ENCODE measurements at regions not wholly inside any gene's neighbourhood (a gene's known extent, or its start where the extent isn't known, plus 50 kb on each side); places are given as distances from the start of the nearest gene placed in this dataset.
A peak's percentile ranks its signal among the peaks of the same experiment; 100 is the strongest.
"Not testable (repeated sequence)": the region's sequence is repeated elsewhere in the genome, so short reads cannot be mapped to it uniquely, and the experiment has no call there.

DNA sequence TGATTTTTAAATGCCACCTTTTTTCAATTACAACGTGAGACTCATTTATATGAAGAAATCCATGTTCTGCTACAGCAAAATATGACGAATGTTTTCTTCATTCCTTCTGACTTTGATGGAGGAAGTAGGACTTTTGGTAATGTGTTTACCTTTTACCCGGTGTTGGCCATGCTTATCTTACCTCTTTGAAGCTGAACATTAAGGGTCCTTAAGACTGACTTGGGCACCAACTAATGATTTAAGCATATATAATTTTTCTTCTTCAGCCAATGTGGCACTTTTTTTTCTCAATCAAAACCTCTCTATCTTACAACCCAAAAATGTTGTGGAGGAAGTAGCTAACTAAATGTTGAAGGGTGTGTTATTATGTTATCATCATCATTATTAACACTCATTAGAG lies 337.5 kb downstream of the EPHA7 start:
- DNase-seq: no peak

DNA sequence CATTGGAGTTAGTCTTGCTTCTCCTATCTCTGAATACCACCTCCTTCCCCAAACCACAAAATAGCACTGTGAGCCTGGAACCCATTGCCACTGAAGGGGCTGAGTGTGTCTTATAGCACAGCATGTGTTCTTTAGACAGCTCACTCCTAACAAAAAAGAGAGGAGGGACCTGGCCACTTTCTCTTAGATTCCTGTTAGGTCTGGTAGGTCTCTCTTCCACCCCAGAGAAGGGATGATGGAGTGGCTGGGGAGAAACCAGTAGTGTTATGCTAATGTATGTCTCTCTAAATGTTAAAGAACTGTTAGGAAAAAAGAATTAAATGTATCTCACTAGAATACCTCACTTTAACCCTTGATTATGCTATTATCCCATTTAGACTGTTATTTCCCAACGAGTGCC lies 340.3 kb downstream of the EPHA7 start:
- DNase-seq: no peak

DNA sequence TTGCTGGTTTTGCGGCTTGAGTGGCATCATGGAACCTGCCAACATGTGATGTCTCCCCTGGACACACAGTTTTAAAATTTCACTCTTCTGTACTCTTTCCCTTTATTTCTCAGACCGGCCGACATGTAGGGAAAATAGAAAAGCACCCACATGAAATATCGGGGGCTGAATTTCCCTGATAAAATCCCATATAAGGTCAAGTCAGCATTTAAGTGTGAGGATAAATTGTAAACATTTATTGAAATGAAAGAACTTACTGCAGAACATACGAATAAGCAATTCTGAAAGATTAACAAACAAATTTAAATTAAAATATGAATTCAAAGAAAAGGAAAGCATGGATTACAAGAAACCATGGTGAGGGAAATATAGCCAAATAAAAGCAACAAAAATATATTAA lies 345.5 kb downstream of the EPHA7 start:
- DNase-seq: no peak

DNA sequence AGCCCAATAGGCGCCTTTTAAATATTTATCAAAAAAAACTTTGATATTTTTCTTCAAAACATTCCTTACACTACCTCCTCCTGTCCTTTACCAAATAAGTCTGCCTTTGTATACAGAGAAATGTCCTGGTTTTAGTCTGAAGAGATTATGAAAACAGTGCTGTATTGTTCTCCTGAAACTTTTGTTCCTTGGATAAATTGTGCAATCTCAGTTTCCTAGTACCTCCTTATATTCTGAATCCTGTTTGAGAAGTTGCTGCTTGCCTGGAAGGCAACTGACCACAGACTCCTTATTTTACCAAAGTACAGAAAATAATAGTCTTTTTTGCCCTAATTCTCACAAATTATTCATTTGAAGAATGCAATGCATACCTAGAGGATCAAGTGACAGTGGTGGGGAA lies 349.5 kb downstream of the EPHA7 start:
- DNase-seq: no peak

DNA sequence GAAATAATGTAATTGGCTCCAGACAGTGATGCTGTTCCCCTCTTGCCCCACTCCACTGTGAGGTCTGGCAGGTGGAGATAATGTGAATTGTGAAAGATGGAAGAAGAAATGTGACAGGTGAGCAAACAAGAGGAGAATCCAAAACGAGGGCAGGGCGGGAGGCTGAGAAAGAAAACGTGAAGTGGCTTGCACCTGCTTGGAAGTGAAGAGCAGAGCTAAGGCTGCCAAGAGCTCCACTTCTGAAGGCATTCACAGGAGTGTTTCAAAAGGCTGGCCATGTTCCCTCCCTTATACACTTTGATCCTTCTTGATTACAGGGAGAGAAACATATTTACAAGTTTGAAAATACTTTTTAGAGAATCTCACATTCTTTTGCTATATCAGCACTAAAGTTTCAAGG lies 359.4 kb downstream of the EPHA7 start:
- peak; percentile 97 for DNase-seq

DNA sequence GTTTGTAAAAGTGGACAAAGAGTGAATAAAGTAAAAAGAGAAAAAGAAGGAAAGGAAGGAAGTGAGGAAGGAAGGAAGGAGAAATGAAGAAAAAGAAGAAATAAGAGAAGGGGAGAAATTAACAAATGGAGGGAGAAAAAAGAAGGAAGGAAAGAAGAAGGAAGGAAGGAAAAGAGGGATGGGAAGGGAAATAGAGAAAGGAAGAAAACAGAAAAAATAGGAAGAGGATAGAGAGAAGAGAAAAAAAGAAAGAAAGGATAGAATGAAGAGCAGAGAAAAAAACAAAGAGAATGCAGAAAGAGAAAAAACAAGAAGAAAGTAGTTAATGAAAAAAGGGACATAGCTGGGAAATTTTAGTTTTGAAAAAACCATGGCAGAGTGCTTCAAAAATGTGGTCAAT lies 361.8 kb downstream of the EPHA7 start:
- DNase-seq: no peak

DNA sequence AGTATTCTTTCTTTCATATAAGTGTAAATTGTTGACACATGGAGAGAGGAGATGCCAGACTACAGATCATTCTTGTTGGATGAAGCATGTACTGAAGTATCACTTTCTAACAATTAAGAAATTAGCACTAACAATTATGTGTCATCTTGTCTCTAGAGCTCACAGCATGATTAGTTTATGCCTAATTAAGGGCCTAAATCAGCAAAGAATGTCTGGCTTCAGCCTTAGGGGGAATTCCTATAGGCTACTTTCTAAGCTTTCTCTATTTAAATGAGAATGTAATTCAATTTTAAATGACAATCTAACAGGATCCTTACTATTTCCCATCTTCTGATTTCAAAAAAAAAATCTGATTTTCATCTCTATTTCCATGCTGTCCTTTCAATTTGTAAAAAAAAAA lies 371.0 kb downstream of the EPHA7 start:
- DNase-seq: no peak

DNA sequence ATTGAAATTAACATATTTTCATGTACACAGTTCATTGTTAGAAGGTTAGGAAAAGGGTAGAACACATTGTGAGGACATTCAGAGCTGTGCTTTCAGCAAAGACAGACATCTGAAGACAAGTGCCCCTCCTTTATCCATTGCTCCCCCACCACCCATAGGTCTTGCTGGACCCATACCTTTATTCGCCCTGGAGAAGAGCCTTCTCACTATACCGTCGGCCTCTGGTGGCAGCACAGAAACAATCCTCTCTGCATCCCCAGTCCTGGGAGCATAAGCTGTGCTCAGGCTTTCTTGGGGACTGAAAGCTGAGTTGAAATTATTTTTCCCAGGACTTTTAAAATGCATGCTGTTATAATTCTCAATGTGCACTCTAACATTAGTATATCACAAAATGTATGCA lies 372.3 kb downstream of the EPHA7 start:
- no peak for DNase-seq

DNA sequence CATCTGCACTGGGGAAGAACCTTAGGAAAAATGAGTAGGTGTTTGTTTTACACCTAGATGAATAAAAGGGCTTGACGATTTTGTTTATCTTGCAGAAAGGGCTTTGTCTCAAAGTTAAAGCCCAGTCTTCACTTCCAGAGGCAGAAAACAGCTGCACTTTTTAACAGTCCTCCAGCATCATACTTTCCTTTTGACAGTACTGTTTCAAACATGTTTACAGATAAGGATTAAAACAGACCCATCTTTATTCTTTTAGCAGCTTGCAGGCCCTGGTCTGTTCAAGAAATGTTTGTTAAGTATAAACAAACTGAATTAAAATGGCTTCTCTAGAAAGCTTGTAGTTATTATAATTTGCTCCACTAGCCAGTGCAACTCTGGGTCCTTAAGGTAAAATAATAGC lies 374.2 kb downstream of the EPHA7 start:
- no peak for DNase-seq

DNA sequence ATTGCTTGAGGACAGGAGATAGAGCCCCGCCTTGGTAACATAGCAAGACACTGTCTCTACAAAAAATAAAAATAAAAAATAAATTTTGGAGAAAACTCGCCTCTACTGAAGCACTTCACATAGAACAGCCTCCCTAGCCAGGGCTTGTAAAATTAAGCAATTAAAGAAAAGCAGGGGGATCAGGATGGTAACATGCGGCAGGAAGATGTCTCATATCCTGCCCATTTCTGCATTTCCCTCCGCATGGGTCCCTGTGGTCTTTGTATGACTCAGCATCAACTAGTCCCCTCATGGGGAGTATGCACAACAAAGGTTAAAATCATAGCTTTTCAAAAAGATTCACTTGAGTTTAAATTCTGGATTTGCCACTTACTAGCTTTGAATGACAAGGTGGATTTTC lies 379.0 kb downstream of the EPHA7 start:
- DNase-seq: no peak

DNA sequence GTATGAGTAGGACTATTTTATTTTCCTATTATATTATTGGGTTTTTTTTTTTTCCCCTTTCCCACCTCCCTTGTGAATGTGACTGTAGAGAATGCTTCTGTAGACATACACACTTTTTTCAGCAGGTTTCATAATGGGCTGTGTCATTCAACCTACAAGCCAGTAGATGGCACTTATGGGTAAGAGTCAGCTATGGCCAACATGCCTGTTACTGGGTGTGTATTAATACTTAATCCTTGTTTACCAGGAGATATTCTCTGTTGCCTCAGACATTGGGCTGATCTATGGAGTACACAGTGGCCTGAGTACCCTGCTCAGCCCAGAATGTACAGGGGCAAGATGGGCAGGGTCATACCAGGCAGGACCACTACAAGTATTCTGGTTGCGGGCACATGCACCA lies 382.5 kb downstream of the EPHA7 start:
- no peak for DNase-seq

DNA sequence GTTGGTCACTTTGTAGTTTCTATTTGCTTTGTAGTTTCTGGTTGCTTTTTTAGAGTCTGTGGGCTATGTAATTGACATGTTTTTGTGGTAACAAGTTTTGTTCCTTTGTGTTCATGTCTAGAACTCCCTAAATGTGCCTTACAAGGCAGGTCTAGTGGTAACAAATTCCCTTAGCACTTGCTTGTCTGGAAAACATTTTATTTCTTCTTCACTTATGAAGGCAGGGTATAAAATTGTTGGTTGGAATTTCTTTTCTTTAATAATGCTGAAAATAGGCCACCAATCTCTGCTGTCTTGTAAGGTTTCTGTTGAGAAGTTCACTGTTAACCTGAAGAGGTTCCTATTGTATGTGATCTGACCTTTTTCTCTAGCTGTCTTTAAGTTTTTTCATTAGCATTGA lies 383.6 kb downstream of the EPHA7 start:
- DNase-seq: no peak

DNA sequence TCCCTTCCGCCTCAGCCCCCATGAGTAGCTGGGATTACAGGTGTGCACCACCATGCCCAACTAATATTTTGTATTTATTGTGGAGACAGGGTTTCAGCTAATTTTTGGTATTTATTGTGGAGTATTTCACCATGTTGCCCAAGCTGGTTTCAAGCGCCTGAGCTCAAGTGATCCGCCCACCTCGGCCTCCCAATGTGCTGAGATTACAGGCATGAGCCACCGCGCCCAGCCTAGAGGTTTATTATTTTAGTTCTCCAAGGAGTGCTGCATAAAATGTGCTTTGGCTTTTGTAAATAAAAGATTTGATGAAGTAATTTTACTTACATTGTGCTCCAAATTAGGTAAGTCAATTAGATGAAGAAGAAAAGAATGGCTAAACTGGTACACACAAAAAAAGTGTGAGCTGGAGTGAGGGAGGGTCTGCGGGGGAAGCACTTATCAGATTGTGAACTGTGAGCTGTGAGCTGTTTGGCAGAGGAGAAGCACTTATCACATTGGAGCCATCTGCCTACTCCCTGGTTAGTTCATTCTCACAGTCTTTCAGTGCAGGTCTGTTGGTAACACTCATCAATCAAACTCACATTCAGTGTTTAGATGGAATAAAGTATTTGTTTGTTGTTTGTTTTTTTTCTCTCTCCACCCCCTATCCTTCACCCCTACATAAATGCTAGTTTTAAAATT lies 398.0 kb downstream of the EPHA7 start:
- DNase-seq: peak; percentile 80

DNA sequence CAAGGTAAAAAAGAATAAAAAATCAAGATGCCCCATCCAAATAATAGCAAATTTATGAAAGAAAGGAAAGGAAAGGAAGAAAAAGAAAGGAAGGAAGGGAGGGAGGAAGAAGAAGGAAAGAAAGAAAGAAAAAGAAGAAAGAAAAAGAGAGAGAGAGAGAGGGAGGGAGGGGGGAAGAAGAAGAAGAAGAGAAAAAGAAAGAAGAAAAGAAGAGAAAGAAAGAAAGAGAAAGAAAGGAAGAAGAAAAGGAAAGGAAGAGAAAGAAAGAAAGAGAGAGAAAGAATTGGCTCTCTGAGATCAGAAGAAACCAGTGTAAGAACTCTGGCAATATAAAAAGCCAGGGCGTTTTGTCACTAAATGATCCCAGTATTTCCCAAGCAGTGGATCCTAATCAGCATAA lies 401.7 kb downstream of the EPHA7 start:
- no peak for DNase-seq

DNA sequence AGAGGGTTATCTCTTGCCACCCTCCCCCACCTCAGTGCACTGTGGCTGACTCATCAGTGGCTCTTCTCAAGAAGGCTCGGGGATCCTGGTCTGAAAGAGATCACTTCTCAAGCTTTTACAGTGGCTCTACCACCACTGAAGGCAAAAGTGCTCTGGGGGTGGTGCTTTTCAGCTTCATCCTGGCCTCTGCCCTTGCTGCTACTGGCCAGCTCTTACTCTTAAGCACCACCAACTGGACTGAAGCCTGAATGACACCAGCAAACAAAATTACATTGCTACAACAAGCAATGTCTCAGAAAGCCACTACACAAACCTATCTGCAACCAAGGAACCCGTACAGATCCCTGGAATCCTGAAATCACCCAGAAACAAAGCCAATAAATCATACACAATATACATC lies 402.1 kb downstream of the EPHA7 start:
- DNase-seq: no peak

DNA sequence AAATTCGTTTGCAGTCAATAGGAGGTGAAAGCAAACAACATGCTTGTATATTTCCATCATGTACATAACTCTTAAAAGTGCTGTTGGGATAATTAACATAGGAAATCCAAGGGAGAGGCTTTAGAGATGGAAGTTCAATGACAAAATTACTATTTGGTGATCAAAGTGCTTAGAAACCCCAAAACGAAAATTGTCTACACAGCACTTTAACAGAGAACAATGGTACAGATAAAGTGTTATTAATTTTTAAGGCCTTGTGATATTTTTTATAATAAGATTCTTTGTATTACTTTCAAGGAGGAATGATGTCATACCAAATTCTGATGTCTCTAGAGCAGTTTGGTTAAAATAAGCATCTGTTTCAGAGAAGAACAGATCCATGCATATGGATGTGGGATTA lies 406.3 kb downstream of the EPHA7 start:
- no peak for DNase-seq

DNA sequence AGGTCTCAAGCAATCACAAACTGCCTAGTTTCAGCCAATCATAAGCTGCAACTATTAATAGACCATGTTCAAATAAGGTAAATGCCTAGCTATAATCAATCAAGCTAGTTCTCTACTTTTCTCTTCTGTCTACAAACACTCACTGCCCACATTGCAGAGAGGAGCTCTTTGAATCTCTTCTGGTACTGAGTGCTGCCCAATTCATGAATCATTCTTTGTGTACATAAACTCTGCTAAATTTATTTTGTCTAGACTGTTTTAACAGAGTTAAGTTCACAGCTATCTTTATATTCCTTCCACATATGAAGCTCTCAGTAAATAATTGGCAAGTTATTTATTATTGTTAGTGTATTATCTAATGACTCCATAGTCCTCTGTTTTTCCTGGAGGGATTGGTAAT lies 411.0 kb downstream of the EPHA7 start:
- DNase-seq: no peak

DNA sequence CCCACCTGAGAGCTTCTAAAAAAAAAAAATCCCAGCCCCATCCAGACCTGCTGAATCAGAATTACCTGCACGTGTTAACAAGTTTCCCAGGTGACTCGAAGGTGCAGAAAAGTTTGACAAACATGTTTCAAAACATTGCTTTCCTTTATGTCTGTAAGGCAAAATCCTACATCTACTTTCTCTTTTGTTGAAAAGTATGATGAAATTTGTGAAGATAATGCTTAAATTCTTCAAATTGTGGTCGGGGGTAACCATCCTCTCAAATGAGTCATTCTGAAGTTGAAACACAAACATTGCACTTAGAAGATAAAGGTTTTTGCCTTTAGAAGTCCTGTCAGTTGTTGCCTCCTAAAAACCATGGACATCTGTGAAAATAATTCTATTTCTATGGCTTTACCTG lies 429.7 kb downstream of the EPHA7 start:
- no peak for DNase-seq

DNA sequence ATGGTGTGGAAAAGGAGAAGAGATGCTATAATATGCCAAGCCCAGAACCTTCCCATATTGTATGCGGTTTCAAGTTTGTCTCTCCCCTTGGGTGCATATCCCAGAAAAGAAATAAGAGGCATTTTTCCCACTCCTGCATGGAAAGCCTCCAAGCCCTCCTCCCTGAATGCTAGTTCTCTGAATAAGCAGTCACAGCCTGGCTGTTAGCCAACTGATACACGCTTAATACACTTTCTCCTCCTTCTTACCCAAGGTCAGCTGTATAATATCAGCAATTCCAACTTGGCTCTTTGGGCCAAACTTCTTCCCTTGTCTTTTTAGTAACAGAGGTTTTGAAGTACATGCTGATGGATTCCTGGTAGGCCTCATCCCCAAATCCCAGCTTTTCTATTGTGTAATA lies 440.1 kb downstream of the EPHA7 start:
- no peak for DNase-seq

DNA sequence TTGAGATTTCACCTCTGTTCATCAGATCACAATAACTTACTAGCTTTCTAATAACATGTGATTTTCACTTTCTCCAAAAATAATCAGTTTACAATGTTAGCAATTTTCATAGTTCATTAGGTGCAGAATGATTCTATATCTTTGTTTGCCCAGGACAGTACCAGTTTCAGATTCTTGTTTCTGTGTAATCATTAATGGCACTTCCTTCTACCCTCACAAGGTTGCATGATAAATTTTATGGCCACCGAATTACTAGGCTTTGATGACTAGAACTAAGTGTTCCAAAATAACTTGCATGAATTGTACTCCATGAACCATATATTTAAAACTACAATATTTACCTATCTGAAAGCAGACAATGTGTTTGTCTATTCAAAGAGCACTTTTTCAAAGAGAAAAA lies 442.3 kb downstream of the EPHA7 start:
- DNase-seq: no peak

DNA sequence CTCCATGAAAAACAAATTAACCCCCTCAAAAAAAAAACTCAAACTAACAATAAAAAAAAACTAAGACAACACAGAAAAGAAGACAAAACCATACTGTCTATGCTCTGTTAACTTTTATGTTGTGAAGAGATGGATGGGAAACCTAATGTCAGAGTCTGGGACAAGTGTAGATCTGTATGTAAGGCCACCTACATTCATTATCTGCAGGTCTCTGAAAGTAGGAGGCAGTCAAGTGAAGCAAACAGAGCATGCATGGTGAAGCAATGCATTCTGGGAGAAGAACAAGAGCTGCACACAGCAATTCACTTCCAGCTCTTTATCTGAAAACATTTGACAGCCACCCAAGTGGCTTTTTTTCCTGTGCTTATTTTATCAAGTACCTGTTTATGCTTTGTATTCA lies 452.0 kb downstream of the EPHA7 start:
- no peak for DNase-seq

DNA sequence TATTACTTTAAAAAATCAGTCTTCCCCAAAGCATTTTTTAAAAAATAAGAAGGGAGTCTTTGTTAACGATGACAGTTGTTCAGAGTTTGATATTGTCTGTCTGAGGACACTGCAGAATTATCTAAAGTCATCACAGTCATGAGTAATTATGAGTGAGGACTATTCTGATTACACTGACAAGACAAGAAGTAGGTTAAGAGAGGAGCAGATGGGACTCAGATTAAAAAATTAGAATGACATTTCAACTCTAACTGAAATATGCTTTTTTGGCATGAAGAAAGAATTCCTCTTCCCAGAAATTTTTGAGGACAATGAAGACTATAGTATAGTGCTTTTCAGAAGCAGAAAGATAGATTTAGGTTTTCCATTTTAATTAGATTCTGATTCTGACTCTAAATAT lies 456.5 kb downstream of the EPHA7 start:
- no peak for DNase-seq

DNA sequence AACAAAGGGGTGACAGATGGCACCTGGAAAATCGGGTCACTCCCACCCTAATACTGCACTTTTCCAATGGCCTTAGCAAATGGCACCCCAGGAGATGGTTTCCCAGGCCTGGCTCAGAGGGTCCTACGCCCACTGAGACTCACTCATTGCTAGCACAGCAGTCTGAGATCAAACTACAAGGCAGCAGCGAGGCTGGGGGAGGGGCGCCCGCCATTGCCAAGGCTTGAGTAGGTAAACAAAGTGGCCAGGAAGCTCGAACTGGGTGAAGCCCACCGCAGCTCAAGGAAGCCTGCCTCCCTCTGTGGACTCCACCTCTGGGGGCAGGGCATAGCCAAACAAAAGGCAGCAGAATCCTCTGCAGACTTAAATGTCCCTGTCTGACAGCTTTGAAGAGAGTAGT lies 467.2 kb downstream of the EPHA7 start:
- DNase-seq: not testable (repeated sequence)

DNA sequence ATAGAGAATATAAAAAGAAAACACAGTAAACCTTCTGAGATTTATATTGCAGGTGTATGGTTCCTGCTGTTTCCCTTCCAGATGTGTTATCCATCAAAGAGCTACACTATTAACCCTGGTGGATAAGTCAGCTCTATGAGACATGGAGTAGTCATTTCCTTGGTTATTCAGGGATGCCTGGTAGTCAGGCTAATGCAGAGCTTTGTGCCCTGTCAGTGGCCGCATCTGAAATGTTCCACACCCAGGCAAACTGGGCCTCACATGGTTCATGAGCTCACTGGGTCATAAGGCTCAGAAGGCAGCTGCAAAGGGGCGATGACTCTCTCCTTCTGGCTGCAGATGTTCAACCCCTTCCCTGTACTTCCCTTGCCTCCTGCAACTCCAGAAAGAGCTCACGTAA lies 473.6 kb downstream of the EPHA7 start:
- no peak for DNase-seq

DNA sequence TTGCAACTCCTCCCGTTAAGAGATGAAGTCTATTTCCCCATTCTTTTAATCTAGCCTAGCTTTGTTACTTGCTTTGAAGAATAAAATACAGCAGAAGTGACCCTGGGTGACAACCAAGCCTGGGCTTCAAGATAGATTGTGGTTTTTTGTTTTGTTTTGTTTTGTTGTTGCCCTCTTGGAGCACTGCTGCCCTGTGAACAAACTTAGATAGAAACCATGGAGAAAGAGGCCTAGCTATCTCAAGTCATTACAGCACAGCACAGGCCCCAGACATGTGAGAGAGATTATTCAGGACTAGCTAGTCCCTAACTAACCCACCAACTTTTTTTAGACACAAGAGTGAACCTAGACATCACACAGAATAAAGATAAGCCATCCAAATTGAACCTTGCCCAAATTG lies 475.2 kb downstream of the EPHA7 start:
- DNase-seq: no peak

DNA sequence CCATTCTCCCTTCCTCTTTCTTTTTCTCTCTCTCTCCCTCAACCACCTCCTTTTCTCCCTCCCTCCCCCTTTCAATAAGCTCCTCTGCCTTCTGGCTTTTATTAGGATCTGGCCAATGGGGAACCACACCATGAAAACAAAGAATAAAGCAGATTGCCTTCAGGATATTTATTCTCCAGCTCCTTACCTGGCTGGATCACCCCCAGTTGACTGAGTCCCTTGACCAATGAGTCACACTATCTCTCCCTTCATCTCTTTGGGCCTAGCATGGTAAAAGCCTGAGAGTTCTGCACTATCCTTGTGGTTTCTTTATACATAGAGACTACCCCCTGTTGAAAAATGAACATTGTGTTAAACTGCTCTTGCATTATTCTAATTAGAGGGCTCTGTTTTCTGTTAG lies 476.8 kb downstream of the EPHA7 start:
- DNase-seq: no peak
